WTC11 (cell line): ENCODE measurements at regions not wholly inside any gene's neighbourhood (a gene's known extent, or its start where the extent isn't known, plus 50 kb on each side); places are given as distances from the start of the nearest gene placed in this dataset.

Experiments used
- ATAC-seq: fragments of 200-7000 bp; cut with Tn5 transposase; 2 replicates; pipeline ENCODE4 v1.10.0; 2021; ENCODE audit warnings: mild to moderate bottlenecking, moderate library complexity
- CTCF ChIA-PET: fragments of 300-600 bp; sonication (Branson Sonifier 250); formaldehyde crosslinking; loops from one replicate; lab custom pipeline; 2021; ENCODE audit warnings: antibody characterized with exemption; lab: Charles Lee
- POLR2A ChIA-PET: fragments of 350-600 bp; sonication (Branson Sonifier 250); formaldehyde crosslinking; loops from one replicate; lab custom pipeline; 2021; ENCODE audit warnings: antibody characterized with exemption; lab: Charles Lee
- DNase-seq: peaks from one replicate; pipeline ENCODE4 v3.0.0; 2021; ENCODE audit warnings: low spot score
- H3K27ac Mint-ChIP-seq: 2 replicates; pipeline ENCODE4 v1.8.0; 2021; ENCODE audit warnings: mixed read lengths
- H3K27me3 Mint-ChIP-seq: 2 replicates; pipeline ENCODE4 v1.8.0; 2021; ENCODE audit warnings: low read depth, mild to moderate bottlenecking, moderate library complexity, mixed read lengths
- H3K36me3 Mint-ChIP-seq: 2 replicates; pipeline ENCODE4 v1.8.0; 2021; ENCODE audit warnings: mixed read lengths
- H3K4me1 Mint-ChIP-seq: 2 replicates; pipeline ENCODE4 v1.8.0; 2022; ENCODE audit warnings: mixed read lengths
- H3K4me3 Mint-ChIP-seq: 2 replicates; pipeline ENCODE4 v1.8.0; 2021; ENCODE audit warnings: mild to moderate bottlenecking, moderate library complexity, mixed read lengths
- H3K9me3 Mint-ChIP-seq: 2 replicates; pipeline ENCODE4 v1.8.0; 2021; ENCODE audit warnings: mixed read lengths
- AR ChIP-seq: fragments of 250-450 bp; sonication (Bioruptor Pico); IDR thresholded peaks from 2 replicates; pipeline ENCODE4 v1.9.0; 2021; ENCODE audit warnings: mild to moderate bottlenecking
- ATF6 ChIP-seq: sonication (generic); formaldehyde crosslinking; IDR thresholded peaks from 2 replicates; pipeline ENCODE4 v1.8.1; 2023; ENCODE audit warnings: mild to moderate bottlenecking, missing genetic modification reagents
- CBFB ChIP-seq: sonication (generic); formaldehyde crosslinking; IDR thresholded peaks from 2 replicates; pipeline ENCODE4 v1.8.1; 2022; ENCODE audit warnings: mild to moderate bottlenecking, low read depth, missing genetic modification reagents
- CREB1 ChIP-seq: sonication (generic); formaldehyde crosslinking; IDR thresholded peaks from 2 replicates; pipeline ENCODE4 v1.8.0; 2023; ENCODE audit warnings: mild to moderate bottlenecking, missing genetic modification reagents
- E2F1 ChIP-seq: sonication (generic); formaldehyde crosslinking; IDR thresholded peaks from 2 replicates; pipeline ENCODE4 v1.8.0; 2022; ENCODE audit warnings: mild to moderate bottlenecking, missing genetic modification reagents
- ELF4 ChIP-seq: sonication (generic); formaldehyde crosslinking; IDR thresholded peaks from 2 replicates; pipeline ENCODE4 v1.8.1; 2022; ENCODE audit warnings: low read depth, mild to moderate bottlenecking, moderate library complexity, missing genetic modification reagents
- FOXP1 ChIP-seq: sonication (generic); formaldehyde crosslinking; IDR thresholded peaks from 2 replicates; pipeline ENCODE4 v1.8.0; 2022; ENCODE audit warnings: missing genetic modification reagents, mild to moderate bottlenecking, moderate library complexity, borderline replicate concordance
- HMGA2 ChIP-seq: fragments of 250-450 bp; sonication (Bioruptor Pico); IDR thresholded peaks from 2 replicates; pipeline ENCODE4 v1.4.0; 2021; ENCODE audit warnings: mild to moderate bottlenecking, moderate library complexity
- IRF2 ChIP-seq: sonication (generic); formaldehyde crosslinking; IDR thresholded peaks from 2 replicates; pipeline ENCODE4 v1.8.0; 2022; ENCODE audit warnings: low read depth, missing genetic modification reagents, borderline replicate concordance
- JUN ChIP-seq: sonication (generic); formaldehyde crosslinking; IDR thresholded peaks from 2 replicates; pipeline ENCODE4 v1.8.0; 2023; ENCODE audit warnings: mild to moderate bottlenecking, missing genetic modification reagents
- MYBL2 ChIP-seq: sonication (generic); formaldehyde crosslinking; IDR thresholded peaks from 2 replicates; pipeline ENCODE4 v1.8.1; 2023; ENCODE audit warnings: mild to moderate bottlenecking, moderate library complexity, missing genetic modification reagents
- OVOL2 ChIP-seq: fragments of 250-450 bp; sonication (Bioruptor Pico); IDR thresholded peaks from 2 replicates; pipeline ENCODE4 v1.9.0; 2021; ENCODE audit warnings: mild to moderate bottlenecking, borderline replicate concordance
- PRRX2 ChIP-seq: fragments of 250-450 bp; sonication (Bioruptor Pico); IDR thresholded peaks from 2 replicates; pipeline ENCODE4 v1.8.0; 2021; ENCODE audit warnings: mild to moderate bottlenecking
- TCF7 ChIP-seq: sonication (generic); formaldehyde crosslinking; IDR thresholded peaks from 2 replicates; pipeline ENCODE4 v1.8.0; 2022; ENCODE audit warnings: mild to moderate bottlenecking, low read depth, missing genetic modification reagents, moderate library complexity
- ZNF121 ChIP-seq: sonication (generic); formaldehyde crosslinking; IDR thresholded peaks from 2 replicates; pipeline ENCODE4 v1.8.0; 2023; ENCODE audit warnings: missing genetic modification reagents
- ZNF219 ChIP-seq: sonication (generic); formaldehyde crosslinking; IDR thresholded peaks from 2 replicates; pipeline ENCODE4 v1.8.0; 2023; ENCODE audit warnings: missing genetic modification reagents, mild to moderate bottlenecking, borderline replicate concordance
- ZNF396 ChIP-seq: fragments of 250-450 bp; sonication (Bioruptor Pico); IDR thresholded peaks from 2 replicates; pipeline ENCODE4 v1.8.0; 2021; ENCODE audit warnings: mild to moderate bottlenecking, moderate library complexity, borderline replicate concordance
- ZNF671 ChIP-seq: fragments of 250-450 bp; sonication (Bioruptor Pico); IDR thresholded peaks from 2 replicates; pipeline ENCODE4 v1.8.0; 2021; ENCODE audit warnings: mild to moderate bottlenecking
- TF ChIP-seq, protein P1 (sequence below): sonication (generic); formaldehyde crosslinking; IDR thresholded peaks from 2 replicates; pipeline ENCODE4 v1.8.1; 2022; ENCODE audit warnings: mild to moderate bottlenecking, missing genetic modification reagents, moderate library complexity, borderline replicate concordance
- TF ChIP-seq, protein P2 (sequence below): fragments of 250-450 bp; sonication (Bioruptor Pico); IDR thresholded peaks from 2 replicates; pipeline ENCODE4 v1.9.0; 2021; ENCODE audit warnings: mild to moderate bottlenecking, borderline replicate concordance

- TF ChIP-seq, protein P1, sequence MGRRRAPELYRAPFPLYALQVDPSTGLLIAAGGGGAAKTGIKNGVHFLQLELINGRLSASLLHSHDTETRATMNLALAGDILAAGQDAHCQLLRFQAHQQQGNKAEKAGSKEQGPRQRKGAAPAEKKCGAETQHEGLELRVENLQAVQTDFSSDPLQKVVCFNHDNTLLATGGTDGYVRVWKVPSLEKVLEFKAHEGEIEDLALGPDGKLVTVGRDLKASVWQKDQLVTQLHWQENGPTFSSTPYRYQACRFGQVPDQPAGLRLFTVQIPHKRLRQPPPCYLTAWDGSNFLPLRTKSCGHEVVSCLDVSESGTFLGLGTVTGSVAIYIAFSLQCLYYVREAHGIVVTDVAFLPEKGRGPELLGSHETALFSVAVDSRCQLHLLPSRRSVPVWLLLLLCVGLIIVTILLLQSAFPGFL (CRISPR knock-in tag): no peak
- no peak for TF ChIP-seq OVOL2
- TF ChIP-seq, all 79 proteins: peak for 0
Observed at GRCh38 chr9:28820741-28821140, 1247.5 kb upstream of the C9orf72 start (continued).

DNA sequence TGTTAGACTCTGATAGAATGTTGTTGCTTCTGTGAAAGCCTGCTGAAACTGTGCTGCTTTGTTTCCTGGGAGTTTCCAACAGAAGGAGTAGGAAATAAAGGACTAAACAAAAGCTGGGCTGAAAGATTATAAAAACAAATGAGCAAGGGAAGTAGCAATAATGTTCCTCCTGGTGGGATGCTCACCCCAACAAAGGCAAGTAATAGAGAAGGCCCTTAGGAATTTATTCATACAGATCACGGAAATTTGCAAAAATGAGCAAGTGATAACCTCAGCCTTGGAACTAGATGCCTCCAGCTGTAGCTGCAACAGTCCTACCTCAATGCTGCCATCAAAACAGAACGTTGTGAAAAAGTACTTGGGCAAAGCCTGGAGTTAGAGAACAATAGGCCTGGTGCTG is 1248.0 kb upstream of the C9orf72 start:
- H3K27ac Mint-ChIP-seq: peak overlapping the region; percentile 88
- peak overlapping the region; percentile 6; the same call in 1 of the 2 replicates for H3K4me3 Mint-ChIP-seq
- peaks cover 68% of the 10 kb centered on the region for H3K4me1 Mint-ChIP-seq
- H3K36me3 Mint-ChIP-seq: peaks cover 18% of the 10 kb centered on the region
- ChIA-PET CTCF (interaction anchor here (1.1 to 2.0 kb wide), 5 partner anchors 47 to 392 kb away, joined by 3 to 19 read pairs (median 5); partner anchors contain the start of gene LINGO2), POLR2A (no interaction called here)
- TF ChIP-seq CBFB (CRISPR knock-in tag) (no peak), ZNF671 (no peak), FOXP1 (CRISPR knock-in tag) (no peak), ZNF121 (CRISPR knock-in tag) (no peak), MYBL2 (no peak), HMGA2 (CRISPR knock-in tag) (no peak), TCF7 (CRISPR knock-in tag) (no peak)
- H3K27me3 Mint-ChIP-seq: peaks cover 3% of the 10 kb centered on the region; the same call in 1 of the 2 replicates
- ATAC-seq (peak; percentile 22), DNase-seq (no peak)
- H3K9me3 Mint-ChIP-seq: peaks cover 22% of the 10 kb centered on the region

DNA sequence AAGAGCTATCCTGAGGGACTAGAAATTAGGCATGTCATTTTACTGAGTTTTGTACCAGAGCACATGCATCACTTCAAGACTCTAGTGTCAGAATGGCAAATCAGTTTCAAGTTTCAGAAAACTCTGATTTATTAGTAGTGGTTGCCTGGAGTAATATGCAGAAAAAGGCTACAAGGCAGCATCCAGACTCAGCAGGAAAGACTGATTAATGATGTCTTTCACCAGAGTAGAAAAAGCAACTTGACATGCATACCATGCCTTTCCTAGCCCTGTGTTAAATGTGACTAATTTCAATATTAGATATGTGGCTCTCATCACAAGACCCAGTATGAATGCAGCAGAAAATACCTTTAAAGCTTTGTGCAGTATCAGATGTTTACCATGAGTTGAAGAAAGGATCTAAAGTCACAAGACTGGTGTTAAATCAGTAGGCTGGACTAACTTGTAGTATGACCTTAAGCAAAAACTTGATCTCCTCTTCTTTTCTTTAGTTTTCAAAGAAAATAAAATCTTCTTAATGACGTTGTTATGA is 1251.2 kb upstream of the C9orf72 start:
- no peak for DNase-seq
- H3K27me3 Mint-ChIP-seq: no peaks in the 10 kb centered on the region
- H3K27ac Mint-ChIP-seq: peak overlapping the region; percentile 82; the same call in 1 of the 2 replicates
- peaks cover 18% of the 10 kb centered on the region for H3K36me3 Mint-ChIP-seq
- H3K9me3 Mint-ChIP-seq: peaks cover 18% of the 10 kb centered on the region
- POLR2A ChIA-PET: no interaction called here
- H3K4me3 Mint-ChIP-seq: no peak overlapping the region
- no peak for ATAC-seq
- H3K4me1 Mint-ChIP-seq: peaks cover 59% of the 10 kb centered on the region
- CTCF ChIA-PET: interaction anchor here (1.0 kb wide), 1 partner anchor 50 kb away, joined by 4 read pairs; no protein-coding TSS in a partner anchor
- no peak for TF ChIP-seq CREB1 (CRISPR knock-in tag)
- TF ChIP-seq E2F1 (CRISPR knock-in tag): no peak
- TF ChIP-seq ZNF219 (CRISPR knock-in tag): no peak
- TF ChIP-seq JUN (CRISPR knock-in tag): no peak
- no peak for TF ChIP-seq ELF4 (CRISPR knock-in tag)
- no peak for TF ChIP-seq AR (CRISPR knock-in tag)
- no peak for TF ChIP-seq IRF2 (CRISPR knock-in tag)
- no peak for TF ChIP-seq ATF6
- TF ChIP-seq PRRX2: no peak
- no peak for TF ChIP-seq ZNF396 (CRISPR knock-in tag)
- TF ChIP-seq CBFB (CRISPR knock-in tag): no peak
- TF ChIP-seq, protein P2, sequence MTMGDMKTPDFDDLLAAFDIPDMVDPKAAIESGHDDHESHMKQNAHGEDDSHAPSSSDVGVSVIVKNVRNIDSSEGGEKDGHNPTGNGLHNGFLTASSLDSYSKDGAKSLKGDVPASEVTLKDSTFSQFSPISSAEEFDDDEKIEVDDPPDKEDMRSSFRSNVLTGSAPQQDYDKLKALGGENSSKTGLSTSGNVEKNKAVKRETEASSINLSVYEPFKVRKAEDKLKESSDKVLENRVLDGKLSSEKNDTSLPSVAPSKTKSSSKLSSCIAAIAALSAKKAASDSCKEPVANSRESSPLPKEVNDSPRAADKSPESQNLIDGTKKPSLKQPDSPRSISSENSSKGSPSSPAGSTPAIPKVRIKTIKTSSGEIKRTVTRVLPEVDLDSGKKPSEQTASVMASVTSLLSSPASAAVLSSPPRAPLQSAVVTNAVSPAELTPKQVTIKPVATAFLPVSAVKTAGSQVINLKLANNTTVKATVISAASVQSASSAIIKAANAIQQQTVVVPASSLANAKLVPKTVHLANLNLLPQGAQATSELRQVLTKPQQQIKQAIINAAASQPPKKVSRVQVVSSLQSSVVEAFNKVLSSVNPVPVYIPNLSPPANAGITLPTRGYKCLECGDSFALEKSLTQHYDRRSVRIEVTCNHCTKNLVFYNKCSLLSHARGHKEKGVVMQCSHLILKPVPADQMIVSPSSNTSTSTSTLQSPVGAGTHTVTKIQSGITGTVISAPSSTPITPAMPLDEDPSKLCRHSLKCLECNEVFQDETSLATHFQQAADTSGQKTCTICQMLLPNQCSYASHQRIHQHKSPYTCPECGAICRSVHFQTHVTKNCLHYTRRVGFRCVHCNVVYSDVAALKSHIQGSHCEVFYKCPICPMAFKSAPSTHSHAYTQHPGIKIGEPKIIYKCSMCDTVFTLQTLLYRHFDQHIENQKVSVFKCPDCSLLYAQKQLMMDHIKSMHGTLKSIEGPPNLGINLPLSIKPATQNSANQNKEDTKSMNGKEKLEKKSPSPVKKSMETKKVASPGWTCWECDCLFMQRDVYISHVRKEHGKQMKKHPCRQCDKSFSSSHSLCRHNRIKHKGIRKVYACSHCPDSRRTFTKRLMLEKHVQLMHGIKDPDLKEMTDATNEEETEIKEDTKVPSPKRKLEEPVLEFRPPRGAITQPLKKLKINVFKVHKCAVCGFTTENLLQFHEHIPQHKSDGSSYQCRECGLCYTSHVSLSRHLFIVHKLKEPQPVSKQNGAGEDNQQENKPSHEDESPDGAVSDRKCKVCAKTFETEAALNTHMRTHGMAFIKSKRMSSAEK (CRISPR knock-in tag): no peak
